A549 (cell line): ENCODE measurements at regions not wholly inside any gene's neighbourhood (a gene's known extent, or its start where the extent isn't known, plus 50 kb on each side); places are given as distances from the start of the nearest gene placed in this dataset.

Source experiments
- ATAC-seq, 2 experiments: fragments of 200-7000 bp in 1 of 2; fragments of >200 bp in 1 of 2; cut with Nextera tagmentation in 1 of 2; cut with Tn5 transposase in 1 of 2; 3 replicates each; pipeline versions ENCODE4 v1.8.0 to v1.9.1; 2018 to 2020; ENCODE audit warnings: mild to moderate bottlenecking in 1 of 2, moderate library complexity in 1 of 2
- CTCF ChIA-PET: fragments of 300-600 bp; sonication (Branson Sonifier 250); formaldehyde crosslinking; extraction: SDS; loops from one replicate; lab custom pipeline; 2021; ENCODE audit warnings: antibody characterized with exemption, inconsistent platforms; lab: Yijun Ruan, JAX
- POLR2A ChIA-PET: fragments of 350-600 bp; formaldehyde crosslinking; extraction: SDS; loops from one replicate; lab custom pipeline; 2021; ENCODE audit warnings: antibody characterized with exemption, inconsistent platforms; lab: Yijun Ruan, JAX
- DNase-seq, 2 experiments: peaks; one replicate each; pipeline versions ENCODE4 v3.0.0 to v3.0.0-alpha.2; 2011 to 2016; ENCODE audit warnings: low read depth in 1 of 2, low spot score in 1 of 2
- FAIRE-seq: peaks from 2 replicates; lab custom pipeline; 2011; peaks lifted over from hg19 to GRCh38; lab: Jason Lieb, UNC
- H3K27ac ChIP-seq, 2 experiments: fragments of >200 bp; sonication (Bioruptor Twin); formaldehyde crosslinking; 3 replicates each; pipeline ENCODE4 v1.5.1; 2016 to 2017
- H3K4me1 ChIP-seq: fragments of >200 bp; sonication (Bioruptor Twin); formaldehyde crosslinking; 3 replicates; pipeline ENCODE4 v1.6.1; 2016
- H3K4me2 ChIP-seq: fragments of >200 bp; sonication (Bioruptor Twin); formaldehyde crosslinking; 3 replicates; pipeline ENCODE4 v1.6.1; 2016
- H3K4me3 ChIP-seq: fragments of >200 bp; sonication (Bioruptor Twin); formaldehyde crosslinking; 3 replicates; pipeline ENCODE4 v1.5.1; 2016
- H3K9me3 ChIP-seq: fragments of >200 bp; sonication (Bioruptor Twin); formaldehyde crosslinking; 3 replicates; pipeline ENCODE4 v1.6.1; 2016
- BHLHE40 ChIP-seq: IDR thresholded peaks from 2 replicates; pipeline ENCODE4 v1.6.1; 2012; ENCODE audit warnings: low read depth, low read length, inconsistent platforms
- CBX8 ChIP-seq: fragments of 200-600 bp; sonication (generic); IDR thresholded peaks from 2 replicates; pipeline ENCODE4 v1.6.1; 2016
- CHD4 ChIP-seq: fragments of 200-600 bp; sonication (generic); IDR thresholded peaks from 2 replicates; pipeline ENCODE4 v1.6.1; 2016; ENCODE audit warnings: antibody characterized with exemption, mild to moderate bottlenecking, borderline replicate concordance
- CTCF ChIP-seq: fragments of >200 bp; sonication (Bioruptor Twin); formaldehyde crosslinking; IDR thresholded peaks from 3 replicates; pipeline ENCODE4 v1.5.1; 2016
- EHF ChIP-seq: fragments of 250-450 bp; sonication (Bioruptor Pico); IDR thresholded peaks from 2 replicates; pipeline ENCODE4 v1.5.0; 2020; ENCODE audit warnings: mild to moderate bottlenecking
- ESRRA ChIP-seq: fragments of 150-350 bp; IDR thresholded peaks from 2 replicates; pipeline ENCODE4 v1.6.1; 2014; ENCODE audit warnings: mild to moderate bottlenecking, low read length, borderline replicate concordance
- FOSL2 ChIP-seq, 2 experiments: fragments of 450-650 bp in 1 of 2; fragments of >200 bp in 1 of 2; sonication (Bioruptor Twin) in 1 of 2; formaldehyde crosslinking; IDR thresholded peaks; 2 replicates each; pipeline versions ENCODE4 v1.5.0 to v1.6.1; 2016 to 2020; ENCODE audit warnings: mild to moderate bottlenecking in 1 of 2, moderate library complexity in 1 of 2
- HES2 ChIP-seq: fragments of >200 bp; sonication (Bioruptor Twin); formaldehyde crosslinking; IDR thresholded peaks from 2 replicates; pipeline ENCODE4 v1.6.1; 2016
- HEYL ChIP-seq: fragments of 250-450 bp; sonication (Bioruptor Pico); IDR thresholded peaks from 2 replicates; pipeline ENCODE4 v1.8.0; 2021; ENCODE audit warnings: mild to moderate bottlenecking, moderate library complexity
- HOXA7 ChIP-seq: fragments of 250-450 bp; sonication (Bioruptor Pico); IDR thresholded peaks from 2 replicates; pipeline ENCODE4 v1.5.0; 2020; ENCODE audit warnings: mild to moderate bottlenecking, moderate library complexity
- KDM1A ChIP-seq: fragments of 200-600 bp; sonication (generic); IDR thresholded peaks from 2 replicates; pipeline ENCODE4 v1.6.1; 2016; ENCODE audit warnings: low read depth, mild to moderate bottlenecking
- MAZ ChIP-seq: fragments of 150-350 bp; IDR thresholded peaks from 2 replicates; pipeline ENCODE4 v1.6.1; 2014; ENCODE audit warnings: antibody characterized with exemption, low read depth, low read length, borderline replicate concordance
- NFE2L2 ChIP-seq: fragments of 150-350 bp; conservative IDR thresholded peaks from 2 replicates; pipeline ENCODE4 v1.6.1; 2014; ENCODE audit warnings: low read length
- NR3C1 ChIP-seq: fragments of >200 bp; sonication (Bioruptor Twin); formaldehyde crosslinking; IDR thresholded peaks from 3 replicates; pipeline ENCODE4 v1.6.1; 2017
- PBX3 ChIP-seq: IDR thresholded peaks from 2 replicates; pipeline ENCODE4 v1.6.1; 2012
- PHF8 ChIP-seq: fragments of 200-600 bp; sonication (generic); IDR thresholded peaks from 2 replicates; pipeline ENCODE4 v1.6.1; 2016; ENCODE audit warnings: low read depth, mild to moderate bottlenecking, antibody characterized with exemption, moderate library complexity, borderline replicate concordance
- POLR2AphosphoS2 ChIP-seq: conservative IDR thresholded peaks from 2 replicates; pipeline ENCODE4 v1.6.1; 2012; ENCODE audit warnings: low read length, improper control_type of control experiment, inconsistent platforms
- RAD21 ChIP-seq, 2 experiments: fragments of >200 bp in 1 of 2; sonication (Bioruptor Twin) in 1 of 2; formaldehyde crosslinking in 1 of 2; IDR thresholded peaks in 1 of 2; conservative IDR thresholded peaks in 1 of 2; 2 replicates in 1 of 2; 3 replicates in 1 of 2; pipeline ENCODE4 v1.6.1; 2012 to 2018; ENCODE audit warnings: inconsistent platforms in 1 of 2
- RARB ChIP-seq: fragments of 250-450 bp; sonication (Bioruptor Pico); IDR thresholded peaks from 2 replicates; pipeline ENCODE4 v1.8.0; 2021; ENCODE audit warnings: mild to moderate bottlenecking, moderate library complexity
- RNF2 ChIP-seq: fragments of 200-600 bp; sonication (generic); IDR thresholded peaks from 2 replicates; pipeline ENCODE4 v1.6.1; 2016; ENCODE audit warnings: low read depth, mild to moderate bottlenecking, antibody characterized with exemption, moderate library complexity, borderline replicate concordance
- SMC3 ChIP-seq: fragments of >200 bp; sonication (Bioruptor Twin); formaldehyde crosslinking; IDR thresholded peaks from 3 replicates; pipeline ENCODE4 v1.6.1; 2018; ENCODE audit warnings: inconsistent platforms
- SREBF2 ChIP-seq: fragments of 450-650 bp; IDR thresholded peaks from 2 replicates; pipeline ENCODE4 v1.6.1; 2014; ENCODE audit warnings: mild to moderate bottlenecking, moderate library complexity
- TFCP2L1 ChIP-seq: fragments of 250-450 bp; sonication (Bioruptor Pico); IDR thresholded peaks from 2 replicates; pipeline ENCODE4 v1.5.0; 2021; ENCODE audit warnings: mild to moderate bottlenecking
- ZNF302 ChIP-seq: fragments of 250-450 bp; sonication (Bioruptor Pico); IDR thresholded peaks from 2 replicates; pipeline ENCODE4 v1.9.0; 2021; ENCODE audit warnings: inconsistent platforms, mild to moderate bottlenecking, moderate library complexity
- WGBS: methylation state at CpG from one replicate; pipeline ENCODE4 v1.1.6; 2017; ENCODE audit errors: missing lambda C conversion rate; 5-methylcytosine and 5-hydroxymethylcytosine counted together

- no peak for TF ChIP-seq NR3C1
- TF ChIP-seq RNF2: no peak
- TF ChIP-seq SREBF2: no peak
- TF ChIP-seq CBX8: no peak
- no peak for TF ChIP-seq SMC3
- TF ChIP-seq MAZ: no peak
- TF ChIP-seq, all 56 proteins: peak for 0
Measured at GRCh38 chr4:14289708-14290107, 662.2 kb upstream of the BOD1L1 start (continued).

- H3K4me1 ChIP-seq: no peaks in the 10 kb centered on the region
- TF ChIP-seq MAZ (no peak), RAD21 (conservative IDR thresholded peaks at IDR 0.05 in 1 of 2, IDR thresholded peaks at IDR 0.05 in 1 of 2) (no peak), POLR2AphosphoS2 (no peak), HOXA7 (CRISPR knock-in tag) (no peak), SMC3 (no peak), RARB (no peak), KDM1A (no peak), ZNF302 (CRISPR knock-in tag) (no peak), HES2 (no peak), NFE2L2 (no peak), ESRRA (no peak), PHF8 (no peak), CHD4 (no peak), EHF (no peak)
- 98% methylated on average over 3 of the region's 3 CpGs for WGBS
- CTCF ChIA-PET: interaction anchor here (1.0 kb wide), 1 partner anchor 16 kb away, joined by 3 read pairs; no protein-coding TSS in a partner anchor
- no peak for DNase-seq
- H3K9me3 ChIP-seq: no peaks in the 10 kb centered on the region
- H3K27ac ChIP-seq: no peak overlapping the region
- no peak for ATAC-seq
- POLR2A ChIA-PET: no interaction called here
- H3K4me2 ChIP-seq: no peak overlapping the region
- H3K4me3 ChIP-seq: no peak overlapping the region
- FAIRE-seq: no peak
Measured at GRCh38 chr4:14293582-14293981, 666.1 kb upstream of the BOD1L1 start.

GRCh38 chr4:14294611-14295010, 667.1 kb upstream of the BOD1L1 start:
- POLR2A ChIA-PET: no interaction called here

More at GRCh38 chr4:14294611-14295010, 667.1 kb upstream of the BOD1L1 start:
- no peak overlapping the region for H3K4me2 ChIP-seq
- DNase-seq (no peak), FAIRE-seq (no peak), ATAC-seq (no peak)
- no peak overlapping the region for H3K27ac ChIP-seq
- H3K4me1 ChIP-seq: no peaks in the 10 kb centered on the region
- 35% methylated on average over 2 of the region's 2 CpGs for WGBS
- H3K9me3 ChIP-seq: no peaks in the 10 kb centered on the region
- no peak overlapping the region for H3K4me3 ChIP-seq
- TF ChIP-seq PBX3 (no peak), BHLHE40 (no peak), HEYL (CRISPR knock-in tag) (no peak), TFCP2L1 (CRISPR knock-in tag) (no peak), FOSL2 (IDR thresholded peaks at IDR 0.05) (no peak), FOSL2 (CRISPR knock-in tag; IDR thresholded peaks at IDR 0.05) (no peak), CTCF (no peak)
- CTCF ChIA-PET: no interaction called here
